Activated CD4-positive, CD25-positive, alpha-beta regulatory T cell treated with anti-CD3 and anti-CD28 coated beads, Interleukin-2, amount 50 U/mL, for 72 hours (primary cell): ENCODE measurements at regions not wholly inside any gene's neighbourhood (a gene's known extent, or its start where the extent isn't known, plus 50 kb on each side); places are given as distances from the start of the nearest gene placed in this dataset.

Experiments
- DNase-seq: peaks from one replicate; pipeline ENCODE4 v3.0.0; 2021

DNA sequence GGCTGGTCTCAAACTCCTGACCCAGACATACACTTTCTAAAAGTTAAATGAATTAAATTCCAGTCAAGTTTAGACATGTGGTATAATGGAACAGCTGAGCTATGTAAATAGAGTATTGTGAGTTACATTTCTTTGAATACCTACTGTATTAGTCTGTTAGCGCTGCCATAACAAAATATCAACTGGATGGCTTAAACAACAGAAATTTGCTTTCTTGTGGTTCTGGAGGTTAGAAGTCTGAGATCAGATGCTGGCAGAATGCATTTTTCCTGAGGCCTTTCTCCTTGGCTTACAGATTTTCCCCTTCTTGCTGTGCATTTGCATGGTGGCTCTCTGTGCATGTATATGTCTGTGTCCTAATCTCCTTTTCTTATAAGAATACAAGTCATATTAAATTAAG lies 101.5 kb upstream of the TGFBR2 start:
- no peak for DNase-seq

DNA sequence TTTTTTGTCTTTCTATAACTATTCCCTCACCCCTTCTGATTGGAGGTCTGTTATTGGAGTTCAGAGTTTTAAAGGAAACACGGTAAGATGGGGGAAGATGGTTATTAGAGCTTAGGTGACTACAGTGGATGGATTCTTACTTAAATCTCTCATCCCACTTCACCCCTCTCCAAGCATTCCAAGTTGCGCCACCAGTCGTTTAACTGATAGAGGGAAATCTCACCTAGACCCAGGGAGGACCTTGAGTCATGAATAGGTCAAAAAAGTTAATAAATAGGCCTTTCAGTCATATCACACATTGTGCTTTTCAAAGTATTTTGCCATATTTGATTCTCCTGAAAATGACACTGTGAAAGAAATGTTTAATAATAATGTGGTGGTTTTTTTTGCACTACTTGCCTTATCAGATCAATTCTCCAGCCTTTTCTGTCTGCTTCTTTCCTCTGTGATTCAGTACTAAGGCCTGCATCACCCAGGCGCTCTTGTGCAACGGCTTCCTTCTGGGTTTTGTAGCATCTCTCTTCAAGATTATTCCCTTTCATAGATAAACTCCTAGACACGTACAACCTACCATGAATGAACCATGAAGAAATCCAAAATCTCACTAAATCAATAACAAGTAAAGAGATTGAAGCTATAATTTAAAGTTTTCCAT lies 100.4 kb upstream of the TGFBR2 start:
- no peak for DNase-seq

DNA sequence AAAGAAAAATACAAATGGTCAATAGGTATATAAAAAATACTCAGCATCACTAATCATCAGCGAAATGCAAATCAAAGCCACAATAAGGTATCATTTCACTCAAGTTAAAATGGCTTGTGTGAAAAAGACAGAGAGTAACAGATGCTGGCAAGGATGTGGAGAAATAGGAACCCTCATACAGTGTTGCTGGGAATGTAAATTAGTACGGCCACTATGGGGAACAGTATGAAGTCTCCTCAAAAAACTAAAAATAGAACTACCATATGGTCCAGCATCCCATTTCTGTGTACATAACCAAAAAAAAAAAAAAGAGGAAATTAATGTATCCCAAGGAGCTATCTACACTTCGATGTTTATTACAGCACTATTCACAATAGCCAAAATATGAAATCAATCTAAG lies 98.1 kb upstream of the TGFBR2 start:
- no peak for DNase-seq

DNA sequence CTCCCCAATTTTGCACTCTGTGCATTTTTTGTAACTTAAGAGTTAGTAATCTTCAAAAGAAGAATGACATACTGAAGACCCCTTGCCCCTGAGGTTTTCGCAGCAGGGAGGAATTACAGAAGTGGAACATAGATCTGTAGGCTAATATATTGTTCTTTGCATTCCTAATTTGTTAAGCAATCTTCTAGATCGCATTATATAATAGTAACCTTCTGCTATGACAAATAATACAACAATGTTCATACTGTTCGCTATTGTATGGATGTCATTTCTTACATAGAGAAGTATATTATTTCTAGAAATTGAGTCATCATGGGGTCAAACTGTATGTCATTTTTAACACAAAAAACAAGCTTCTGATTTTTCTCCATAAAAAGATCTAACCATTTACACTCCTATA lies 95.8 kb upstream of the TGFBR2 start:
- no peak for DNase-seq

DNA sequence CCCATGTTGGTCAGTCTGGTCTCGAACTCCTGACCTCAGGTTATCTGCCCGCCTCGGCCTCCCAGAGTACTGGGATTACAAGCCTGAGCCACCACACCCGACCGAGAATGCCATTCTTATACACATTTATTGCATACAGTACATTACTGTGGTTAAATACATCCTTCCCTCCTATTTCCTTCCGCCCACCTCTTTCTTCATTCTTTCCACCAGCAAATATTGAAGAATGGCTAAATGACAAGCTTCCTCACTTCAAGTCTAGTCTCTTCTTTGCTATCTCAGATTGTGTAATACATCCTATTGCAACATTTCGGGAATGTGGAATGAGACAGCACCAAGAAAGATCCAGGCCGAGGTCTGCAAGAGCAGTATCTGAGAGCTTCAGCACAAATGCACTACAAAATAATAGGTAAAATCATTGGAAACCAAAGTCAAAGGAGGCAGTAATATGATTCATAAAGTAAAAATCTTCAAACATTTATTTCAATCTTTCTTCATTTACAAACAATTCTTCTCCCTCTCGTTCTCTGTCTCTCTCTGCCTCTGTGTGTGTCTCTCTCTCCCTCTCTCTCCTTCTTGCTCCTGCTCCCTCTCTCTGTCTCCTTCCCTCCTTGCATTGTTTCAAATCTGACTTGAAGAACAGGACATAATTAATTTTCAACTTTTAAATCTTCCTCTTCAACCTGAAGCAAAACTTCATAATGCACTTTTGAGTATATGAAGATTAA lies 94.7 kb upstream of the TGFBR2 start:
- DNase-seq, result no peak

DNA sequence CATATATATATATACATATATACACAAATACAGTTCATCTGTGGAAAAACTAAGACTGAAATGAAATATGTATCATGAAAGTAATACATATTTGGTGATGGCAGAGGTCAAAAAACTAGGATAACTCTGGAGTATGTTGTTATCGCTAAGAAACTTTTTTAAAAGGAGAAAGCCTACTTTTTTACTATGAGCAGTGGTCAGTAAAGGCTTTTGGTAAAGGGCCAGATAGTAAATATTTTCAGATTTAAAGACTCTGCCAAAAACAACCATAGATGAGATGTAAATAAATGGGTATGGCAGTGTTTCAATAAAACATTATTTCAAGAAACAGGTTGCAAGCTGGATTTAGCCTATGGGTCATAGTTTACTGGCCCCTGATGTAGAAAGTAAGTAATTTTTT lies 93.8 kb upstream of the TGFBR2 start:
- no peak for DNase-seq

DNA sequence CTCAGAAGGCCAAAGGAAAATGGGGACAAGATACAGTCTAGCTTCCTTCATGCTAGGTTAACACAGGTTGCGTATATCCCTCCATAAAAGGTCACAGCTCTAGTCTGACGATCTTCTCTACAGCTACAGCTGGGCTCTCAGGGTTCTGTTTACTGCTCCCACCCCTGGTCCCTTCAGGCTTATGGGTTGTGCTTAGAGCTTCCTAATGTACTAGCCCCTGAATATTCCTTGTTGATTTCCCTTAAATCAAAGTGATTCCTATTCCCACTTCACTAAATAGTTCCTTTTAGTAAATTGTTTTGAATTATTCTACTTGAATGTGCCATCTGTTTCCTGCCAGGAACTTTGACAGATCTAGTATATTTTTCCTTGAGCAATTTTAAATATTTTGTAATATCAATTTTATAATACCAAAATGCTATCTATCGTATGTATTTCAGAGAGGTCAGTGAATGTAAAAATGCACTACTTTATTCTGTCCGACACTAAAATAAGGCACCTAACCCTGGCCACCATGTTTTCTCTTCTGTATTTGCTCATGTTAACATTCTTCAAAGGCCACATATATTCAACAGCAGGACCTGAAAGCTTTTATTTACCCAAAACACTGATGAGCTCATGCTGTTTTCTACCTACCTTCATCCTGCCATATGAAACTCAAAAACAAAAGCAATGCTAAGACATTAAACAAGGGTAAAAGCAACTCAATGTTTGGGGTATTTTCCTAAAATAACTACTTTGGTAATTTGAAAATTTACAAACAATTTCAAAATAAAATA lies 92.8 kb upstream of the TGFBR2 start:
- DNase-seq, result no peak

DNA sequence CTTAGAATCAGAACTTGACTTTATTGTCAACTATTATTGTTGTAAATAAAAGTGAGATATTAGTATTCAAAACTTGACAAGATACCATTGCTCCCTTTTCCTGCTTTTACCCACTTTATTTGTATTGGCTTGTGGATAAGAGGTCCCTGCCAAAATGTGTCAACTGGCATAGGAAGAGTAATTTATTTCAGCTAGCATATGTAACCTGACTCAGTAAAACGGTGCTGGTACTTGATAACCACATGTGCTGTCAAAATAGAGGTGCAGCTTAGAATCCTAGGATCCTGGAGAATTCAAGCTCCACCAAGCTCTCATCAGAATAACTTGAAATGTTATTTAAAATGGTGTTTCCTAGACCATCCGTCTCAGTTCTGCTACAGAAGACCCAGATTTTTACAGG lies 90.2 kb upstream of the TGFBR2 start:
- no peak for DNase-seq

DNA sequence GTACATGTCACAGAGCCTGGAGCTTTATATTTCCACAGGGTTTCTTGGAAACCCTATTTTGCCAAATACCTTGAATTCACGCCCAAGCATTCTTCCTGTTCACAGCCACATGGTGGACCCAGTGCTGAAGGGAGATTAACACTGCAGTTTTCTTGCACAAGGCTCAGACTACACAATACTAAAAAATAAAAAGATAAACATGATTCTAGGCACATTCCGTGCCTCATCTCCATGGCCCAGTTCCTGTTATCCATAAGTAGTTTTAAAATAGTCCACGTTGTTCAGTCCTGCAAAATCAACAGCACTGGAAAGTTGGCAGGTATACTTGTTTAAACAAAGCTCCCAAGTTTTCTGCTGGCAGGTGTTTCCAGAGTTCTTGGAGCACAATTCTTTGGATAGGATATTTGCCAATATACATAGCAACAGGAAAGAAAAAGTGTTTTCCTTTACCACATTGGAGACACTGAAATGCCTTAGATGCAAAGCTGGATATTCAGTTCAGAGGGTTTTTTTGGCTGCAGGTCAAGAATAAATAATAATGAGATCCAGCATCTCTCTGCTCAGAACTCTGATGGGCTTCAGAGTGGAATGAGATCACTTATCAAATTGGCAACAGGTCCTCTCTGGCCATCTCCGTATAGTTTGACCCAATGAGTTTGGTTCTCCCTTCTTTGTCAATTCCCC lies 88.1 kb upstream of the TGFBR2 start:
- no peak for DNase-seq

DNA sequence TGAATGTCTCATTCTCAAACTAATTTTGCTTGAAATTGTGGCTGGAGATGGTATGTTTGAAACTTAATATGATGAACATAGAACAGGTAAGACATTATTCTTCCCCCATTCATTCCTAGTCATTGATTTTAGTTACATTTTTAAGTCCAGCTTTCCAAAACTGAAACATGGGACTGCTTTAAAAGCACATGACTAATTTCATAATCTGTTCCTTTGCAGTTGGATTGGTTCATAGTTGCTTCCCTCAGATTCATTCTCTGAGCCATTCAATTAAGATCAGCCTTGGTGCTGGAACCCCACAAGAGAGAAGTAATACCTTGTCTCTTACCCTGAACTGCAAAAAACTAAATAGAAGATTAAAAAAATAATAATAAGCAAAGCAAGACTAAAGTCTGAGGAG lies 87.5 kb upstream of the TGFBR2 start:
- no peak for DNase-seq

DNA sequence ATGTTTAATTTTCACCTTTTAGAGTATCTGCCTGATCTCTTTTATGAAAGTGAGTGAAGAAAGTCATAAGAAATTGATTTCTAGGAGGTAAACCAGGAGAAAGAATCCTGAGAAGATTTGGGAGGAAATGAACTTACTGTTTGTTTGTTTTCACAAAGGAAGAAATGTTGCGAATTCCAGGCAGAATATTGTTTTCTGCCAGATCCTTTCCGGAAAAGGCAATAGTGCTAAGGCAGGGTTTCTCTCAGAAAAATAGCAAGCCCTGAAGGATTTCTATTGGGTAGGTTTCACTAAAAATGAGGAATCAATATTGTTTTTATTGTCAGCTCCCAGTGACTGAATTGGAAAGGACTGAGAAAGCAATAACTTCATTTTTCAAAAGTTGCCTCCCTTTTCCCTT lies 85.7 kb upstream of the TGFBR2 start:
- DNase-seq, result no peak

DNA sequence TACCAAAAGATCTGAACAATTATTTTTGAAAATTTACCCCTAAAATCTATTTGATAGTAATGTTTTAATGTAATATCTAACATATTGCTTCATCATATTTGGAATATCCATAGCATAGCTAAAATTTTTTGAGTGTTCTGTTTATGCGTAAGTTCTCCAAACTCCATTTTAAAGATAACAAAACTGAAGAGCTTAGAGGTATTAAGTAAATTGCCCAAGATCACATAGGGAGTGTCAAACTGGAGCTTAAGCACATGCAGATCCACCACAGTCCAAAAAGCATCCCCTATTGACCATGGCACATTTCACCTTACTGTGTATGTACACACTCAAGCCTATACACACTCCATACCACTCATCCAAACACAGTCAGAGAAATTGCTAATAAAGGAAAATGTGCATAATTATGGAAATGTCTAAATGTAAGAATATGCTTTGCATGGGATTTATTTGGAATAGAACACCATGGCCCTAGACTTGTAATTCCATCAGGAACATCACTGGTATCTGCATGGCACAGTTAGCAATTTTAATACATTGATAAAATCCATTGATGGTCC lies 85.2 kb upstream of the TGFBR2 start:
- no peak for DNase-seq

DNA sequence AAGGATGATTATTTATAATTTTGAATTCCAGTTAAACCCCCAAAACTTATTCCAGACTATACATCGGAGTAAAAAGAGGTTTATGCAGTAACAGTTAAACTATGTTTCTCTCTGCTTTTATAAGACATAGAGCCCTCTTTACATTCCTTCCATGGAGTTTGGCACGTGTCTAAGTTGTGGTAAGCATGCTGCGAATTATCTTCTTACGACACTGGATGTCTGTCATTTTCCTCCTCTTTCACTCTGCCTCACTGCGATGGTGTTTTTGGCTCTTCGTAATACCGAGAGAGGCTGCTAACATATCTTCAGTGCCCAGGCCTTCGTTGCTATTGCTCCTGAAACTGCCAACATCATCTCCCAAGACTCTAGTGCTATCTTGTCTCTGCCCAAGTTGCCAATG lies 83.9 kb upstream of the TGFBR2 start:
- DNase-seq, result no peak

DNA sequence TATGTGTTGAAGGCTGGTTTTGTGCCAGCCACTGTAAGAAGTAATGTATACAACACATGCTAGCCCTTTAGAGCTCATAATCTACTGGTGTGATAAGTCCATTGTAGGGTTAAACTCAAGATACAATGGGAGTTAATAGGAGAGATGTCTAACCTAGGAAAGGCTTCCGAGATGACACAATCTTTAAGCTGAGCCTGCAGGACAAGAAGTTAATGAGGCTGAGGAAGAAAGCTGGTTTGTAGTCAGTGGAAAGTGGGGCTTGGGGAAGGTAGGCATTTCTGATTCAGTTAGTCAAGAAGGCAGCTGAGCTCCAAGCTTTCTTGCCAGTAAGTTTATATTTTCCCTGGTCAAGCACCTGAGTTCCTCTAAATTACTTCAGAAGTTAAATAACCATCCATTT lies 83.0 kb upstream of the TGFBR2 start:
- DNase-seq, result no peak

DNA sequence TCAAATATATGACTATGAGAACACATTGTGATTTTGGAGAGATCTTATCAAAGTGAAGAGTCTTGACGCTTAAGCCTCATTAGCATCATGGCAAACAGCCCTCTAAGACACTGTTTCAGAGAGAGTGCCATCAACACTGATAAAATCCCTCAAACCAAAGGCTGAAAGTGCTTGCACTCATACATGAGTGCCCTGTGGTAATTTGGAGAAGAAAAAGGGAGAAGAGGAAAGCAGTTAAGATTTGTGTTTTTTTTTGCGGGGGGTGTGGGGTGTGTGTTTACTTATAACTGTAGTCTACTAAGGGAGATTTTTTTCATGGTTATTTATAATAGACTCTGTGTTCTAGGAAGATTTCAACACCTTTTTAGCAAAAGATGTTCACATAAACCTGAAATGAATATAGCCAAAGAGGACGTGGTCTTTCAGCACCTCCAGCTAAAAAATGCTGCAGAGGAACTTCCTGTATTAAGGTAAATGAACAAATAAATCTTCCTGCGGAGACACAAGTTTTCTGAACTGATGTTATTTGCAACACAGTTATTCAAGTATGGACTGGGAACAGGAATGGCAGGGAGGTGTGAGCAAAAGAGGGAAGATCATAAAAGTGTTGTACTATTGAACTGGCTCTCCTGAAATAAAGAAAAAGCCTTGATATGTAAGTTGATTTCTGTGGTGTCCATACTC lies 81.9 kb upstream of the TGFBR2 start:
- DNase-seq, result no peak

DNA sequence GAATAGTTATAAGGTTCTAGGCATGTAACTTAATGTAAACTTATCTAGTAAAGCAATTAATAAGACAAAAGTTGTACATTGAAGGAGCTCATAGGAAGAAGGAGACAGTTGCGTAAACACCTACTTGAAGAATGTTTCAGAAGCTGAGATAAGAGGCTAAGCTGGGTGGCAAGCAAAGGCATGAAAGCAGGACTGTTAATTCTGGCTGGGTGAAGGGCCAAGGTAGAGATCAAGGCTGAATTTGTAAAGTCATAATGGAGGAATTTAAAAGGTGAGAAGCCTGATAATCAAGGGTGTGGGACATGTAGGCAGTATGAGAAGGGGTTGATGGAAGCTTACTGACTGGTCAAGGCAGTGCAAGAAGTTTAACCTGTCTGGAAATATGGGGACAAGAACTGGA lies 80.4 kb upstream of the TGFBR2 start:
- DNase-seq, result no peak

DNA sequence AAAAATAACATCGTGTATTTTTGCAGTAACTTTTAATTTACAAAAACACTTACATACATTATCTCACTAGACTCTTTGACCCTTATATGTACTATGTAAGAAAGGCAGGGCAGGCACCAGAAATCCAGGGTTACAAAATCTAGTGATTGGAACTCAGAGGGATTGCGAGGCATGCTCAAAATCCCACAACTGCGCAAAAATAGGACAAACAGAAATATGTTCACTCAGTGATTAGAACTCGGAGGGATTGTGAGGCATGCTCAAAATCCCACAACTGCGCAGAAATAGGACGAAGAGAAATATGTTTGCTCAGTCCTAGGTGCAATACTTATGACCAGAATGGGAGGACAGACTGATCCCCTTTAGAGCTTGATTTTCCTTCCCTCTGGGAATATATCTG lies 79.2 kb upstream of the TGFBR2 start:
- DNase-seq, result no peak

DNA sequence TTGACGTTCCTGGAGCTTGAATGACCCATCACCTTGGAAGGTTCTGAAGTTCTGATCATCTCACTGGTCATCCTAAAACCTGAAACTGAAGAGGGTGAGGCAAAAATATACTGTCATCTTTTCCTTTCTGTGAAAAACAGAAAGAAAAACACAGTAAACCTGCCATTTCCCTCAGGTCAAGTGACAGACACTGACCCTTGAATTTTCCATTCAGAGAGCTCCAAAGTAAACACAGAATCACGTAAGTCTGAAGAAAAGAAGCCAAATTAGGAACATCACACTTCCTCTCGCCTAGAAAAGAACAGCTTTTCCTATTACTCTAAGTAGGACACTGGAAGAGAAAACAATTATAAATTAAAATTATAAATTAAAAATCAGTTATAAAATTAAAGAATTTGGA lies 78.7 kb upstream of the TGFBR2 start:
- DNase-seq, result no peak

DNA sequence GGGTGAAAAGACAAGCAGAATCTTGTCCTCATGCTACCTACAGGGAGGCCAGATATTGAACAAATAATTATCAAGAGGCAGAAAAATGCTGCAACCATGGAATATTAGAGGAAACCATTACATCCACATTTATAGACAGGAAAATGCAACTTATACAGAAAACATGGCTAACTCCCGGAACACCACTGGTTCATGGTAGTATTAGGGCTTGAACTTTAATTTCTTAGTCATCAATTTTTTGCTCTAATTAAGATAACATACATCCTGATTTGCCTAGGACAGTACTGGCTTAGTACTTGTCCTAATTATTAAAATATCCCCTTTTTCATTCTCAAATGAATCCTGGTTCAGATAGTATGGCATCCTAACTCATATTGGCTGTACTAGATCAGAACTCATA lies 76.3 kb upstream of the TGFBR2 start:
- no peak for DNase-seq

DNA sequence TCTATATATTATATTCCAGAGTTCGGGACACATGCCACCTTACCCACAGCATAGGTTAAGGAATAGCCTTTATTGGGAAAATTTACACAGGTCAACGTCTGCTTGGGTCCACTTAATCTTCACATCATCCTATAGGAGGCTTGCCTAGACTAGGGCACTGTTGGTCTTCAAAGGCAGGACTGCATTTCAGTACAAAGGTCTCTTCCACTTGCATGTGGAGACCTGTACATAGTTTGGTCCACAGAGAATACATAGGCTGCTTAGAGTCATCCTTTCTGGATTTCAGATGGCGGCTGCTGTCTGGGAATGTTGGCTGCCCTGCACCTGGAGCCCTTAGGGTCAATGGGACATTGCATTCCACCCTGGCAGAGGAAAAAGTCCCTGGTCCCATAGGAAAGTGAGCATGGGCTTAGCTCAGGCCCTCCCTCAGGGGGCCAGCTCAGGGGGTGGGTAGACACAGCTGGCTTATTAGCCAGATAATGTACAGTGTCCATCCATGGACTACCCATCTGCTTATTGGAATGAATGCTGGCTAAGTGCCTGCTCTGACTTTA lies 75.3 kb upstream of the TGFBR2 start:
- no peak for DNase-seq

DNA sequence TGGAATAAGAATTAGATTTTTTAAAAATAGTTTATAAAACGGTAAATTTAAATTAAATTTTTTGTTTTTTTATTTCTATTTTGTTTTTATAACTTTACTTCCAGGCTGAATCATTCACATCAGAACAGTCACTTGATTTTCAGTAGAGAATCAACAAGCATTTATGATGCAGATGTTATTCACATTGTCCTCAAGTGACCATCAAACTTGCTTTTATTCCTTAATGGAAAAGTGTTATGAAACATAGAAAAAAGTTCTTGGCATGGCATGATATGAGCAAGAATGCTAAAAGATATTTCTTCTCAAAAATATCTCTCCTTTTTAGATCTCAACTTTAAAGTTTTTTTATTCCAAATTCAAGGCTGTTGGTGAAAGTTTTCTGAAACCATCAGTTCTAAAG lies 70.9 kb upstream of the TGFBR2 start:
- DNase-seq, result no peak

DNA sequence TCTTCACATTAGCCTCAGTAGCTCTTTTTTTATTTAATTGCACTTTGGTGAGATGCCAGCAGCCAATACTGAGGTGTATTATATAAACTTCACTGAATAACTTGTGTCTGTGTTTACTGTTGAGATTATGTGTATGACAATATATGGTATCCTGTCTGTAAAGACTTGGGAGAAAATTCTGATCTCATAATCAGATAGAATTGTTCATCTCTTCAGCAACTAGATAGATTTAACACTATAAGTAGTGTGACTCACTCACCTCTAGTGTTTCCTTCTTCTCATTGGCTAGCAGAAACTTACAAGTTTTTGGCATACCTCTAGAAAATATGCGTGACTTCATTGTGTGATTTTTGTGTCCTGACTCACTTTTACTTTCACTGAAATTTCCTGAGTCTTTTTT lies 67.6 kb upstream of the TGFBR2 start:
- DNase-seq, result no peak
